ENCODE measurements at regions not wholly inside any gene's neighbourhood (a gene's known extent, or its start where the extent isn't known, plus 50 kb on each side); places are given as distances from the start of the nearest gene placed in this dataset.

- TF ChIP-seq IRF3 (IDR thresholded peaks at IDR 0.05) (no peak), NFYA (IDR thresholded peaks at IDR 0.05; ENCODE audit: borderline replicate concordance, low read depth, low read length) (no peak)
Observed at GRCh38 chr1:193404236-193404635, 217.8 kb upstream of the B3GALT2 start (continued).

DNA sequence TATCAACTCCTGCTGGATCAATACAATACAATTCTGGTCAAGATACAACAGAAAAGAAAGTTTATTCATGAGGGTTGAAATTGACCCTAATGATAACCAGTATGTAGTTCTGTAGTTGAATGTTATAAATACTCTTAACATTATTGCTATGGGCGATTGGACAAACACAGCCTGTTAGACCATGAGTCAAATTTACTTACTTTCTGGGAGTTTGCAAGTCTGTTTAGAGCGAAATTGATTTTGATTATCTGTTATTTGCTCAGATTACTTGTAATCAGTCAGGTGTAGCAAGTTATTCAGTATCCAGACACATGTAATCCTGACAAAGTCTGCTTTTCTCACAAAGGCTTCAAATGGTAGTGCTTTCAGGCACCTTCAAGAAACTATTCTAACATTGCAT, 216.6 kb upstream of the B3GALT2 start:
- no peaks in the 10 kb centered on the region for H3K36me3 ChIP-seq (ENCODE audit: control insufficient read depth in 2 of 2, insufficient read depth in 2 of 2, low read length in 1 of 2)
- TF ChIP-seq CTCF (IDR thresholded peaks at IDR 0.05 in 2 of 3, conservative IDR thresholded peaks at IDR 0.05 in 1 of 3; ENCODE audit: control insufficient read depth in 2 of 3, extremely low read depth in 1 of 3, insufficient read depth in 1 of 3, low read depth in 3 of 3, low read length in 3 of 3) (no peak), MYB (IDR thresholded peaks at IDR 0.05; ENCODE audit: borderline replicate concordance, low read depth, low read length) (no peak), E2F8 (IDR thresholded peaks at IDR 0.05; ENCODE audit: low read depth, partially characterized antibody) (no peak), JUND (IDR thresholded peaks at IDR 0.05; ENCODE audit: low read depth, low read length) (no peak)
- 18% methylated on average over 2 of the region's 2 CpGs for WGBS (ENCODE audit: insufficient coverage, insufficient replicate concordance, low lambda C conversion rate, missing lambda C conversion rate)
- H2AFZ ChIP-seq (ENCODE audit: control insufficient read depth, low read depth, low read length): no peak overlapping the region
- no peak overlapping the region for H3K4me2 ChIP-seq (ENCODE audit: control insufficient read depth, insufficient read depth)
- no peak overlapping the region for H3K9ac ChIP-seq (ENCODE audit: control insufficient read depth, insufficient read depth, low read length)
- no peaks in the 10 kb centered on the region for H4K20me1 ChIP-seq (ENCODE audit: control insufficient read depth, insufficient read depth)
- ATAC-seq: no peak
- in situ Hi-C loops (cut with MboI) (no loop called here), intact Hi-C loops (cut with micrococcal nuclease; ENCODE audit: unreplicated experiment) (loop anchor here (10.0 kb wide), 2 partner anchors 218 to 352 kb away; partner anchors contain the start of gene B3GALT2)
- no peaks in the 10 kb centered on the region for H3K79me2 ChIP-seq (ENCODE audit: control insufficient read depth, insufficient read depth, low read length)
- H3K4me3 ChIP-seq: no peak overlapping the region
- CTCF ChIA-PET: interaction anchor here (1.9 kb wide), 1 partner anchor 212 kb away, joined by 4 read pairs; no protein-coding TSS in a partner anchor
- SMC1A ChIA-PET (ENCODE audit: uncharacterized antibody, unreplicated experiment): interaction anchor here (1.0 to 1.5 kb wide), 2 partner anchors 11 to 925 kb away, joined by 3 read pairs; no protein-coding TSS in a partner anchor
- H3K27me3 ChIP-seq (replicated peaks in 1 of 2; ENCODE audit: control insufficient read depth in 2 of 2, insufficient read depth in 2 of 2, low read length in 1 of 2): no peaks in the 10 kb centered on the region
- no peak overlapping the region for H3K27ac ChIP-seq (ENCODE audit: control insufficient read depth, insufficient read depth)
- DNase-seq (ENCODE audit: low read depth, low spot score): no peak
- RAD21 ChIA-PET (ENCODE audit: unreplicated experiment): no interaction called here
- no peaks in the 10 kb centered on the region for H3K9me3 ChIP-seq (replicated peaks; ENCODE audit: control insufficient read depth, insufficient read depth, low read length)
- POLR2A ChIA-PET: no interaction called here
- no peak for FAIRE-seq
- no TSS peak for BruUV-seq (replicated peaks)
- H3K4me1 ChIP-seq (ENCODE audit: control insufficient read depth, insufficient read depth, low read length): no peaks in the 10 kb centered on the region
